ENCODE measurements at regions not wholly inside any gene's neighbourhood (a gene's known extent, or its start where the extent isn't known, plus 50 kb on each side); places are given as distances from the start of the nearest gene placed in this dataset.
"Not testable (repeated sequence)": the region's sequence is repeated elsewhere in the genome, so short reads cannot be mapped to it uniquely, and the experiment has no call there.

DNA sequence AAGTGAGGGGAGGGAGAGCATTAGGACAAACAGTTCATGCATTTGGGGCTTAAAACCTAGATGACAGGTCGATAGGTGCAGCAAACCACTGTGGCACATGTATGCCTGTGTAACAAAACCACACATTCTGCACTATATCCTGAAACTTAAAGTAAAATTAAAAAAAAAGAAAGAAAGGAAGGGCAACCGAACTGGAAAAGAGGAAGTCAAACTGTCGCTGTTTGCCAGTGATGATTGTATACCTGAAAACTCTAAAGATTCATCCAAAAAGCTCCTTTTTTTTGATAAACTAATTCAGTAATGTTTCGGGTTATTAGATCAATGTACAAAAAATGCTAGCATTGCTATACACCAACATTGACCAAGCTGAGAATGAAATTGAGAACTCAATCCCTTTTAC, 259.0 kb upstream of the ALG10 start:
- in situ Hi-C loops (cut with MboI; ENCODE audit: low pct_unique_long_range_greater_than_20kb, low sequenced_read_pairs, unreplicated experiment) = no loop called here
- no peak for DNase-seq (ENCODE audit: low spot score)
- no peak for TF ChIP-seq CTCF (IDR thresholded peaks at IDR 0.05; ENCODE audit: extremely low read depth, insufficient read depth, missing control alignments)

DNA sequence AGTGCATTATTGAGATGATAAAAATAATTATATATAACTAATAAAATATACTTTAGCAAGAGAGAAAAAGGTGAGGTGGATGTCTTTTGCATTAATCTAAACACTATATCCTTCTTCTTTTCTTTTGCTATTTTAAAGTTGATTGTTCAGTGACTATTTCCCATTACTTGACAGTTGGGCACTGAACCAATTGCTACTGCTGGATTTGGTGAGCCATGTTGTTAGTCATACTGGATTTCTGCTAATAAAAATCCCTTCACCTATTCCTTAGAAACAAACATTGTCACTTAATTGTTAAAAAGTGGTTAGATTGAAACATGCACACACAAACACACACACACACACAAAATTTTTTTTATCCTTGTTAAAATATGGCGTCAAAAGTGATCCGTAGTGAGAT, 251.6 kb upstream of the ALG10 start:
- TF ChIP-seq CTCF (IDR thresholded peaks at IDR 0.05; ENCODE audit: extremely low read depth, insufficient read depth, missing control alignments) = no peak
- in situ Hi-C loops (cut with MboI; ENCODE audit: low pct_unique_long_range_greater_than_20kb, low sequenced_read_pairs, unreplicated experiment) = no loop called here
- DNase-seq (ENCODE audit: low spot score) = no peak

DNA sequence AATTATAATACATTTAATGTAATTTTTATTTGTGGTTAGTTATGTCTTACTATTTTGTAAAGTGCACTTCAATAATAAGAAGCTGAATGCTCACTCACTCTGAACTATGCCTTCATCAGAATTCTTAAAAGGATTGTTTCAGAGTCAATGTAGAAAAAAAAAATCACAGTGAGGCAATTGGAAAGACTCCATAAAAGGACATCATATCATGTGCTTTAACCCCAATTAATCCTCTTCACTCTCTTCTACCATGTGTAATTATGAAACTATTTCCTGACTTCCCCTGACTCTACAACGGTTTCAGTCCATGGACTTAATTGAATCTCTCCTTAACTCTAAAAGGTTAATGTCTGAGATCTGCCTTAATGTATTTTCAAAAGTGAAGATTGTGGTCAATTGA, 250.4 kb upstream of the ALG10 start:
- DNase-seq (ENCODE audit: low spot score) = no peak
- no peak for TF ChIP-seq CTCF (IDR thresholded peaks at IDR 0.05; ENCODE audit: extremely low read depth, insufficient read depth, missing control alignments)
- in situ Hi-C loops (cut with MboI; ENCODE audit: low pct_unique_long_range_greater_than_20kb, low sequenced_read_pairs, unreplicated experiment) = no loop called here

GRCh38 chr12:33773091-33773490, 249.2 kb upstream of the ALG10 start:
- DNase-seq (ENCODE audit: low spot score); in situ Hi-C loops (cut with MboI; ENCODE audit: low pct_unique_long_range_greater_than_20kb, low sequenced_read_pairs, unreplicated experiment): not testable (repeated sequence)

GRCh38 chr12:33786532-33786931, 235.8 kb upstream of the ALG10 start:
- DNase-seq (ENCODE audit: low spot score) = no peak
- in situ Hi-C loops (cut with MboI; ENCODE audit: low pct_unique_long_range_greater_than_20kb, low sequenced_read_pairs, unreplicated experiment) = no loop called here
- TF ChIP-seq CTCF (IDR thresholded peaks at IDR 0.05; ENCODE audit: extremely low read depth, insufficient read depth, missing control alignments) = no peak

DNA sequence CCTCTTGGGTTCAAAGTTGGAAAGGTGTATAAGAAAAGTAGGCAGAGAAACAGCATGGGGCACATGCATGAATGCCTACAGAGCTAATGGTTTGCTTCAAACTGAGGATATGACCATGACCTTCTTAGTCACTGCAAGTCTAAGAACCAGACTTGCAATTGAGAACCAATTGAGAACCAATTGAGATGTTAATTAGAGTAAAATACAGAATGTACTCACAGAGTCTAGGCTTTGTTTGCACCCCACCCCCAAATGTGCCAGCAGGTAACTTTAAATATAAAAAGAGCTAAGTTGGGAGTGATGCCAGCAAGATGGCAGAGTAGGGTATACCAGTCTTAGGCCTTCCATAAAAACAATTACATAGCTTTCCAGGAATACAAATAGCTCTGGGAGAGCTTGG, 227.3 kb upstream of the ALG10 start:
- no peak for DNase-seq (ENCODE audit: low spot score)
- no peak for TF ChIP-seq CTCF (IDR thresholded peaks at IDR 0.05; ENCODE audit: extremely low read depth, insufficient read depth, missing control alignments)
- in situ Hi-C loops (cut with MboI; ENCODE audit: low pct_unique_long_range_greater_than_20kb, low sequenced_read_pairs, unreplicated experiment) = no loop called here

- no peak for TF ChIP-seq CTCF (IDR thresholded peaks at IDR 0.05; ENCODE audit: extremely low read depth, insufficient read depth, missing control alignments)
- in situ Hi-C loops (cut with MboI; ENCODE audit: low pct_unique_long_range_greater_than_20kb, low sequenced_read_pairs, unreplicated experiment) = no loop called here
- no peak for DNase-seq (ENCODE audit: low spot score)
Observed at GRCh38 chr12:33795536-33795935, 226.8 kb upstream of the ALG10 start.
